Astrocyte of the spinal cord (primary cell): ENCODE measurements at regions not wholly inside any gene's neighbourhood (a gene's known extent, or its start where the extent isn't known, plus 50 kb on each side); places are given as distances from the start of the nearest gene placed in this dataset.

Experiments used
- DNase-seq: peaks from one replicate; pipeline ENCODE4 v3.0.0; 2011; ENCODE audit warnings: low read depth, low spot score
- H3K4me3 ChIP-seq: 2 replicates; pipeline ENCODE4 v1.5.1; 2011; ENCODE audit warnings: low read depth, mild to moderate bottlenecking, low read length, moderate library complexity
- CTCF ChIP-seq: IDR thresholded peaks from 2 replicates; pipeline ENCODE4 v1.5.1; 2012; ENCODE audit warnings: low read depth, mild to moderate bottlenecking, low read length, inconsistent platforms
- in situ Hi-C: cut with HindIII; loops from 2 replicates; pipeline ENCODE4 v1.10.0; 2017; ENCODE audit warnings: low sequenced_read_pairs

DNA sequence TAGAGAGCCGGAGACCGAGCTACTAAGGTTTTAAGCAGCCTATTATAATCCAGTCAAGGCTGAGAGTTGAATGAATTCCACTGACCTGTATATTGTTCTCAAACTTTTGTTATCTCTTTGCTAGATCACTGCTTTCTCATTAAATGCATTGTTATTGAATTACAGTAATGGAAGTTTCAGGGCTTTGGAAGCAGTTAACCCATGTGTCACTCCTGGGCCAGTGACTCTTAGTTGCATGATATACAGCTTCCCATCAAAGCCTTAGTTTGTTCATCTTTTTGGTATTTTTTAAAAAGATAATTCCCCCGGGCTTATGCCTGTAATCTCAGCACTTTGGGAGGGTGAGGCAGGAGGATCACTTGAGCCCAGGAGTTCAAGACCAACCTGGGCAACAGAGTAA lies 55.4 kb upstream of the KIAA1217 start:
- H3K4me3 ChIP-seq: no peak overlapping the region
- in situ Hi-C loops: no loop called here
- no peak for TF ChIP-seq CTCF
- peak; percentile 6 for DNase-seq

DNA sequence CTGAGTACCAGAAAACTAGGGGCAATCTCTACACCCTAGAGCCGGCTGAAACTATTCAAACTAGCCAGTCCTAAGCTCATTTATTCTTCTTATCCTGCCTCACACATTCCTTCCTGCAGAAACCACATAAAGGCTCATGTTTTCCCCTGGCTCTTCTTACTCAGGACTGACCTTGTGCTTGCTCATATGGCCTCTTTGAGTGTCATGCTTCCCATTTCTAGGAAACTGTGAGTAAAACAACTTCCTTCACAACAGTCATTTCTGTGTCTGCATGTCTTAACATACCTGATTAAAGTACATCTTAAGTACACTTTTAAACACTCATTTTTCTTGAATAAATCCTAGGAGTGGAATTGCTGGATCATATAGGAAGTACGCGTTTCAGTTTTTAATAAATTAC lies 52.3 kb upstream of the KIAA1217 start:
- in situ Hi-C loops: no loop called here
- no peak for TF ChIP-seq CTCF

GRCh38 chr10:24157567-24157966 lies 51.4 kb upstream of the KIAA1217 start:
- DNase-seq: no peak
- TF ChIP-seq CTCF: no peak
- H3K4me3 ChIP-seq: no peak overlapping the region
- in situ Hi-C loops: no loop called here

More for the DNA sequence above, 52.3 kb upstream of the KIAA1217 start:
- H3K4me3 ChIP-seq: no peak overlapping the region
- DNase-seq: peak; percentile 16
